Smooth muscle cell (in vitro differentiated cells): ENCODE measurements at regions not wholly inside any gene's neighbourhood (a gene's known extent, or its start where the extent isn't known, plus 50 kb on each side); places are given as distances from the start of the nearest gene placed in this dataset.

ENCODE experiments used
- DNase-seq: peaks from one replicate; lab custom pipeline; 2025; ENCODE audit not compliant: unreplicated experiment; lab: John Stamatoyannopoulos, UW
- H2AFZ ChIP-seq: fragments of 200-600 bp; sonication (generic); 2 replicates; pipeline ENCODE4 v1.6.0; 2016; ENCODE audit warnings: antibody characterized with exemption, low read depth, mild to moderate bottlenecking
- H3F3A ChIP-seq: fragments of 200-600 bp; sonication (generic); 2 replicates; pipeline ENCODE4 v1.6.0; 2017; ENCODE audit warnings: antibody characterized with exemption, low read depth
- H3K27ac ChIP-seq: fragments of 200-600 bp; sonication (generic); 2 replicates; pipeline ENCODE4 v1.5.1; 2016; ENCODE audit warnings: low read depth, mild to moderate bottlenecking
- H3K27me3 ChIP-seq: fragments of 200-600 bp; sonication (generic); 2 replicates; pipeline ENCODE4 v1.6.1; 2016; ENCODE audit warnings: low read depth, mild to moderate bottlenecking
- H3K36me3 ChIP-seq: fragments of 200-600 bp; sonication (generic); 2 replicates; pipeline ENCODE4 v1.5.1; 2016; ENCODE audit warnings: low read depth
- H3K4me1 ChIP-seq: fragments of 200-600 bp; sonication (generic); 2 replicates; pipeline ENCODE4 v1.5.1; 2016; ENCODE audit warnings: low read depth
- H3K4me2 ChIP-seq: fragments of 200-600 bp; sonication (generic); 2 replicates; pipeline ENCODE4 v1.6.0; 2016; ENCODE audit warnings: mild to moderate bottlenecking
- H3K4me3 ChIP-seq: fragments of 200-600 bp; sonication (generic); 2 replicates; pipeline ENCODE4 v1.5.1; 2016; ENCODE audit warnings: mild to moderate bottlenecking
- H3K79me2 ChIP-seq: fragments of 200-600 bp; sonication (generic); 2 replicates; pipeline ENCODE4 v1.6.0; 2016; ENCODE audit warnings: low read depth, mild to moderate bottlenecking
- H3K9ac ChIP-seq: fragments of 200-600 bp; sonication (generic); 2 replicates; pipeline ENCODE4 v1.6.0; 2016; ENCODE audit warnings: low read depth
- H3K9me3 ChIP-seq: fragments of 200-600 bp; sonication (generic); replicated peaks from 2 replicates; pipeline ENCODE4 v1.5.1; 2016; ENCODE audit warnings: low read depth
- H4K20me1 ChIP-seq: fragments of 200-600 bp; sonication (generic); 2 replicates; pipeline ENCODE4 v1.6.0; 2016; ENCODE audit warnings: low read depth
- CTCF ChIP-seq: fragments of 200-600 bp; sonication (generic); IDR thresholded peaks from 2 replicates; pipeline ENCODE4 v1.5.1; 2017; ENCODE audit warnings: borderline replicate concordance, mild to moderate bottlenecking, antibody characterized with exemption; ENCODE audit not compliant: insufficient read depth, poor library complexity, severe bottlenecking
- WGBS: methylation state at CpG from one replicate; pipeline ENCODE4 v1.1.7; 2016; ENCODE audit warnings: low lambda C conversion rate; 5-methylcytosine and 5-hydroxymethylcytosine counted together

DNA sequence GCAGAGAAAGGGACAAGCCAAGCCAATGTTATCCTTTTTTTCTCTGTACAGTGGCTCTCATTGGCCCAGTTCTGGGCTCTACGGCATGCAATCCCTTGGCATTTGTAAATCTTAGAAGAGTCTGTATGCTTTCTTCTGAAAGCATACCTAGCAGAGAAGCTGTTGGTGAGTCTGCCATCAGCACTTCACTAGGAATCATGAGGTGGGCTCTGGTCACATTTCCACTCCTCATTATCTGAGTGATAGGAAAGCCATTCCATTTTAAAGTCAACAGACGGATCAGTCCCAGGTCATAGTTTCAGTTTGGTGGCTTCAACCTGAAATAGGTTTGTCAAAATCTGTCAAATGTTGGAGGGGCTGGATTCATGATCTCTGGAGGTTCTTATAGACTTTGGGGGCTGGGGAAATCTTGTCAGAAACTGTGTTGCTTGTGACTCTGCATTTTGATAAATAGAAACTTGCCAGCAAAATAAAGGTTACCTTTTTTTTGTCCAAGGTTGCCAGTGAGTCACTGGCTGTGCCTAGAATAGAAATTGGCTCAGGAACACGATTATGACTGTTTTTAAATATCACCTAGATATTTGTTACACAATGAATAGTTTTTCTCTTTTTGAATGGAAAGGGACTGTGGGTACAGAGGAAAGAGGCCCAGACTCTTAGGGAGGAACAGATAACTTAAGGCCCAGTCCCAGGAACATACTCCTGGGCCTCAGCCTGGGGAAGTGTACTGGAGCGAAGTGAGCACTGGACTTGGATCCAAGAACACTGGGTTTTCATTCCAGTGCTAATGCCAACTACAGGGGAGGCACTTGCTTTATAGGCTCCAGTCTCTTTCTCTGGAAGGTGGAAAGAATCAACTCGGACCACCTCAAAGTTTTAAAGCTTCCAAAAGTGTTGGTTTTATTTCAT, 183.1 kb downstream of the NMUR2 start:
- Histone ChIP-seq H3K79me2 (no peaks in the 10 kb centered on the region), H3K27ac (no peak overlapping the region), H3K4me2 (no peak overlapping the region), H2AFZ (no peak overlapping the region), H3K27me3 (no peaks in the 10 kb centered on the region), H3K9me3 (no peaks in the 10 kb centered on the region), H4K20me1 (no peaks in the 10 kb centered on the region), H3K4me3 (no peak overlapping the region), H3K36me3 (no peaks in the 10 kb centered on the region), H3K9ac (no peak overlapping the region), H3F3A (no peaks in the 10 kb centered on the region), H3K4me1 (no peaks in the 10 kb centered on the region)
- TF ChIP-seq CTCF: no peak
- no peak for DNase-seq
- WGBS: 84% methylated on average over 5 of the region's 5 CpGs

GRCh38 chr5:152218694-152219093, 186.4 kb downstream of the NMUR2 start:
- no peak overlapping the region for H3K27ac ChIP-seq
- no peak overlapping the region for H3K4me3 ChIP-seq
- H3K4me1 ChIP-seq: no peaks in the 10 kb centered on the region
- H2AFZ ChIP-seq: no peak overlapping the region
- no peak for TF ChIP-seq CTCF
- H3K9me3 ChIP-seq: no peaks in the 10 kb centered on the region
- no peaks in the 10 kb centered on the region for H3F3A ChIP-seq
- no peak for DNase-seq
- H3K4me2 ChIP-seq: no peak overlapping the region
- no peaks in the 10 kb centered on the region for H3K27me3 ChIP-seq
- H3K9ac ChIP-seq: no peak overlapping the region
- no peaks in the 10 kb centered on the region for H4K20me1 ChIP-seq
- no peaks in the 10 kb centered on the region for H3K79me2 ChIP-seq
- H3K36me3 ChIP-seq: no peaks in the 10 kb centered on the region
- 79% methylated on average over 3 of the region's 3 CpGs for WGBS

DNA sequence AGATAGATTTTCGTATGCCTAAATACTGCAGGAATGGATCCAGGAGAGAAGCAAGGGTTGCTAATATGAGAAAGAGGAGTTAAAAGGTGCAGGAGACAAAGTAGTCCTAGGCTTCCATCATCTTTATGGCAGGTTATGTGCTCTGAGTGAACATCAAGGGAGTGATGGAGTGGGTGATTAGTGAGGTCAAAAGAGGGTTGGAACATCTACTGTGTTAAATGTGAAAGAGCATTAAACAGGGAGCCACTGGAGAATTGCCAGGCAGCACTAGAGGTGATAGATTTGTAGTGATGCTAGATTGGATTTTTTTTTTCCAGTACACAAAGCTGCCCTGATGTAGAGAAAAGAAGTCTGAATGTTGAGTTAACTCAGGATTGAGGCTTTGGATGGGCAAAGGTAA, 199.3 kb downstream of the NMUR2 start:
- Histone ChIP-seq H3K4me3 (no peak overlapping the region), H3K9me3 (no peaks in the 10 kb centered on the region), H2AFZ (no peak overlapping the region), H4K20me1 (no peaks in the 10 kb centered on the region), H3K4me2 (no peak overlapping the region), H3F3A (no peaks in the 10 kb centered on the region), H3K4me1 (no peaks in the 10 kb centered on the region), H3K9ac (no peak overlapping the region), H3K27me3 (no peaks in the 10 kb centered on the region), H3K79me2 (no peaks in the 10 kb centered on the region), H3K36me3 (no peaks in the 10 kb centered on the region), H3K27ac (no peak overlapping the region)
- no peak for DNase-seq
- TF ChIP-seq CTCF: no peak
- WGBS: 50% methylated on average over 1 of the region's 1 CpG

DNA sequence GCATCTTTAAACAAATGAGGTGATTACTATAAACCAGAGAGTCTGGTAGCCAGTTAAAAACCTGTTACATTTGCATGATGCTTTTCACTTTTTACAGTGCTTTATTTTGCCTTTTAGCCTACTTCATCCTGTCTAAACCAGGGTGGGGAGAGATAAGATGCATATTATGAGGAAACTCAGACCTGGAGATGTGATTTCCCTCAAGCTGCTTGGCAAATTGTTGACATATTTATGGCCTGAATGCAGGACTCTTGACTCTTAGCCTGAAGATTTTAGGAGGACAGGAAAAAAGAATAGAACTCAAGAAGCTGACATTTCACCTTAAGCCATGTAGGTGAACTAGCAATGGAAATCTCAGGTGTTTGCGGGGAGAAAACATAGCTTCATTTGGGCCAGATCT, 202.8 kb downstream of the NMUR2 start:
- WGBS: 97% methylated on average over 1 of the region's 1 CpG
- no peak overlapping the region for H3K9ac ChIP-seq
- no peak for TF ChIP-seq CTCF
- no peak overlapping the region for H3K4me2 ChIP-seq
- H3K27ac ChIP-seq: no peak overlapping the region
- no peak overlapping the region for H2AFZ ChIP-seq
- no peaks in the 10 kb centered on the region for H3K9me3 ChIP-seq
- no peak overlapping the region for H3K4me3 ChIP-seq
- no peaks in the 10 kb centered on the region for H3K79me2 ChIP-seq
- no peaks in the 10 kb centered on the region for H4K20me1 ChIP-seq
- no peak for DNase-seq
- no peaks in the 10 kb centered on the region for H3K36me3 ChIP-seq
- H3F3A ChIP-seq: no peaks in the 10 kb centered on the region
- no peaks in the 10 kb centered on the region for H3K27me3 ChIP-seq
- no peaks in the 10 kb centered on the region for H3K4me1 ChIP-seq
